Endothelial cell of umbilical vein (primary cell): ENCODE measurements at regions not wholly inside any gene's neighbourhood (a gene's known extent, or its start where the extent isn't known, plus 50 kb on each side); places are given as distances from the start of the nearest gene placed in this dataset.

Experiments
- BruUV-seq: library from RNA; stranded (reverse); fragments of 400-500 nt; replicated peaks from 2 replicates; lab custom pipeline; 2021; lab: Mats Ljungman, UMichigan
- CTCF ChIA-PET: fragments of 300-600, 350-600 bp; sonication (Branson Sonifier 250); formaldehyde crosslinking; loops from one replicate; lab custom pipeline; 2021; ENCODE audit warnings: antibody characterized with exemption, inconsistent platforms; lab: Charles Lee
- POLR2A ChIA-PET: fragments of 300-600, 350-600 bp; sonication (Branson Sonifier 250); formaldehyde crosslinking; loops from one replicate; lab custom pipeline; 2021; ENCODE audit warnings: antibody characterized with exemption, inconsistent platforms; lab: Charles Lee
- DNase-seq: peaks from one replicate; pipeline ENCODE4 v3.0.0-alpha.2; 2011; ENCODE audit warnings: low read depth, low spot score
- FAIRE-seq: peaks from 2 replicates; lab custom pipeline; 2011; peaks lifted over from hg19 to GRCh38; lab: Jason Lieb, UNC
- H2AFZ ChIP-seq: 2 replicates; pipeline ENCODE4 v1.6.0; 2012; ENCODE audit warnings: low read depth, low read length, control low read depth, inconsistent platforms
- H3K27ac ChIP-seq: 2 replicates; pipeline ENCODE4 v1.5.1; 2011; ENCODE audit warnings: low read depth, mild to moderate bottlenecking, control low read depth, low read length, moderate library complexity; ENCODE audit not compliant: insufficient read depth
- H3K27me3 ChIP-seq, 2 experiments: 2 replicates each; pipeline versions ENCODE4 v1.6.0 to v1.6.1; 2011; ENCODE audit warnings: low read length in 2 of 2, mixed read lengths in 1 of 2; ENCODE audit not compliant: control insufficient read depth in 2 of 2, insufficient read depth in 2 of 2
- H3K36me3 ChIP-seq, 2 experiments: 2 replicates in 1 of 2; 3 replicates in 1 of 2; pipeline ENCODE4 v1.5.1; 2011; ENCODE audit warnings: low read length in 2 of 2, mild to moderate bottlenecking in 1 of 2, moderate library complexity in 1 of 2; ENCODE audit not compliant: control insufficient read depth in 2 of 2, insufficient read depth in 2 of 2; ENCODE audit errors: extremely low read depth in 1 of 2
- H3K4me1 ChIP-seq: 3 replicates; pipeline ENCODE4 v1.5.1; 2011; ENCODE audit warnings: mild to moderate bottlenecking, low read length; ENCODE audit not compliant: control insufficient read depth, insufficient read depth; ENCODE audit errors: extremely low read depth
- H3K4me2 ChIP-seq: 2 replicates; pipeline ENCODE4 v1.6.1; 2011; ENCODE audit warnings: low read length, control low read depth, mixed read lengths; ENCODE audit not compliant: insufficient read depth
- H3K4me3 ChIP-seq, 3 experiments: fragments of 200-600 bp in 1 of 3; sonication (generic), shearing (Covaris generic) in 1 of 3; replicated peaks in 1 of 3; 2 replicates each; pipeline ENCODE4 v1.5.1; 2011 to 2016; ENCODE audit warnings: control low read depth in 3 of 3, low read length in 3 of 3, mild to moderate bottlenecking in 2 of 3, inconsistent platforms in 1 of 3, low read depth in 1 of 3, moderate library complexity in 1 of 3; ENCODE audit not compliant: insufficient read depth in 1 of 3
- H3K79me2 ChIP-seq: 2 replicates; pipeline ENCODE4 v1.6.0; 2012; ENCODE audit warnings: low read length, inconsistent platforms; ENCODE audit not compliant: control insufficient read depth, insufficient read depth
- H3K9ac ChIP-seq: replicated peaks from 2 replicates; pipeline ENCODE3; 2011; ENCODE audit warnings: low read length, control low read depth; ENCODE audit not compliant: insufficient read depth; ENCODE audit errors: extremely low read depth
- H3K9me1 ChIP-seq: replicated peaks from 3 replicates; pipeline ENCODE4 v1.6.0; 2011; ENCODE audit warnings: mild to moderate bottlenecking, low read length; ENCODE audit not compliant: control insufficient read depth, insufficient read depth; ENCODE audit errors: extremely low read depth
- H3K9me3 ChIP-seq: replicated peaks from 2 replicates; pipeline ENCODE4 v1.5.1; 2012; ENCODE audit warnings: low read length, inconsistent platforms; ENCODE audit not compliant: control insufficient read depth, insufficient read depth
- H4K20me1 ChIP-seq: replicated peaks from 2 replicates; pipeline ENCODE3; 2011; ENCODE audit warnings: mild to moderate bottlenecking, low read length; ENCODE audit not compliant: control insufficient read depth, insufficient read depth; ENCODE audit errors: extremely low read depth
- CTCF ChIP-seq, 2 donors: IDR thresholded peaks; 1 replicate in 1 of 2; 2 replicates in 1 of 2; pipeline ENCODE4 v1.5.1; 2011; ENCODE audit warnings: low read length in 2 of 2, mild to moderate bottlenecking in 2 of 2, moderate library complexity in 2 of 2, control low read depth in 1 of 2, inconsistent platforms in 1 of 2, low read depth in 1 of 2; ENCODE audit not compliant: insufficient read depth in 1 of 2; ENCODE audit errors: extremely low read depth in 1 of 2
- EZH2 ChIP-seq: IDR thresholded peaks from 2 replicates; pipeline ENCODE4 v1.6.1; 2012; ENCODE audit warnings: borderline replicate concordance, low read depth, mild to moderate bottlenecking, moderate library complexity, low read length, inconsistent platforms; ENCODE audit not compliant: severe bottlenecking
- FOS ChIP-seq: IDR thresholded peaks from 2 replicates; pipeline ENCODE4 v1.6.1; 2011; ENCODE audit warnings: mild to moderate bottlenecking, low read length, moderate library complexity, borderline replicate concordance; ENCODE audit not compliant: insufficient read depth
- GATA2 ChIP-seq: IDR thresholded peaks from 2 replicates; pipeline ENCODE4 v1.7.0; 2011; ENCODE audit warnings: low read depth, mild to moderate bottlenecking, moderate library complexity, mixed read lengths, low read length; ENCODE audit not compliant: insufficient read length, insufficient read depth
- JUN ChIP-seq: IDR thresholded peaks from 2 replicates; pipeline ENCODE4 v1.6.1; 2011; ENCODE audit warnings: borderline replicate concordance, low read depth; ENCODE audit not compliant: insufficient read length, insufficient read depth
- MAX ChIP-seq: IDR thresholded peaks from 2 replicates; pipeline ENCODE4 v1.6.1; 2011; ENCODE audit not compliant: insufficient read depth, insufficient read length
- MYC ChIP-seq: IDR thresholded peaks from one replicate; pipeline ENCODE4 v1.6.1; 2011; ENCODE audit warnings: mild to moderate bottlenecking, low read depth, low read length
- POLR2A ChIP-seq: IDR thresholded peaks from 2 replicates; pipeline ENCODE4 v1.6.1; 2012; ENCODE audit warnings: low read depth, mild to moderate bottlenecking, control low read depth, low read length
- POLR2AphosphoS5 ChIP-seq: IDR thresholded peaks from 2 replicates; pipeline ENCODE4 v1.6.1; 2012; ENCODE audit warnings: low read depth, mild to moderate bottlenecking, control low read depth, low read length, moderate library complexity; ENCODE audit not compliant: insufficient read depth
- dilution Hi-C: fragments of 300-500 bp; cut with MboI; formaldehyde crosslinking; loops from one replicate; pipeline ENCODE4 v1.15.0; 2019; ENCODE audit warnings: low sequenced_read_pairs; ENCODE audit not compliant: extremely low pct_ligation_motif_present
- intact Hi-C: fragments of 100-400 bp; cut with micrococcal nuclease; formaldehyde crosslinking; loops from one replicate; pipeline ENCODE4 v1.10.0; 2022

- ChIA-PET CTCF (interaction anchor here (1.0 to 1.5 kb wide), 2 partner anchors 10 to 13 kb away, joined by 3 to 5 read pairs; no protein-coding TSS in a partner anchor), POLR2A (no interaction called here)
- no peaks in the 10 kb centered on the region for H3K4me1 ChIP-seq
- no peak overlapping the region for H3K4me2 ChIP-seq
- no peak overlapping the region for H2AFZ ChIP-seq
- no peak overlapping the region for H3K27ac ChIP-seq
- FAIRE-seq: no peak
- H3K9me3 ChIP-seq: no peaks in the 10 kb centered on the region
- no TSS peak for BruUV-seq
- no peak overlapping the region for H3K9ac ChIP-seq
- H4K20me1 ChIP-seq: no peaks in the 10 kb centered on the region
- DNase-seq: no peak
- H3K9me1 ChIP-seq: no peaks in the 10 kb centered on the region
- H3K27me3 ChIP-seq: no peaks in the 10 kb centered on the region
- intact Hi-C loops (no loop called here), dilution Hi-C loops (no loop called here)
- no peak overlapping the region for H3K4me3 ChIP-seq
- H3K36me3 ChIP-seq: no peaks in the 10 kb centered on the region
- TF ChIP-seq POLR2AphosphoS5 (no peak), JUN (no peak), MAX (no peak), MYC (no peak), POLR2A (no peak), EZH2 (no peak), GATA2 (no peak), FOS (no peak), CTCF (IDR thresholded peaks at IDR 0.05; ENCODE audit: extremely low read depth in 1 of 2, insufficient read depth in 1 of 2, low read depth in 1 of 2, low read length in 2 of 2) (no peak)
- no peaks in the 10 kb centered on the region for H3K79me2 ChIP-seq
These were observed 507.5 kb upstream of the MAP3K7 start for GRCh38 chr6:91094341-91094740.
